ENCODE measurements at regions not wholly inside any gene's neighbourhood (a gene's known extent, or its start where the extent isn't known, plus 50 kb on each side); places are given as distances from the start of the nearest gene placed in this dataset.

DNA sequence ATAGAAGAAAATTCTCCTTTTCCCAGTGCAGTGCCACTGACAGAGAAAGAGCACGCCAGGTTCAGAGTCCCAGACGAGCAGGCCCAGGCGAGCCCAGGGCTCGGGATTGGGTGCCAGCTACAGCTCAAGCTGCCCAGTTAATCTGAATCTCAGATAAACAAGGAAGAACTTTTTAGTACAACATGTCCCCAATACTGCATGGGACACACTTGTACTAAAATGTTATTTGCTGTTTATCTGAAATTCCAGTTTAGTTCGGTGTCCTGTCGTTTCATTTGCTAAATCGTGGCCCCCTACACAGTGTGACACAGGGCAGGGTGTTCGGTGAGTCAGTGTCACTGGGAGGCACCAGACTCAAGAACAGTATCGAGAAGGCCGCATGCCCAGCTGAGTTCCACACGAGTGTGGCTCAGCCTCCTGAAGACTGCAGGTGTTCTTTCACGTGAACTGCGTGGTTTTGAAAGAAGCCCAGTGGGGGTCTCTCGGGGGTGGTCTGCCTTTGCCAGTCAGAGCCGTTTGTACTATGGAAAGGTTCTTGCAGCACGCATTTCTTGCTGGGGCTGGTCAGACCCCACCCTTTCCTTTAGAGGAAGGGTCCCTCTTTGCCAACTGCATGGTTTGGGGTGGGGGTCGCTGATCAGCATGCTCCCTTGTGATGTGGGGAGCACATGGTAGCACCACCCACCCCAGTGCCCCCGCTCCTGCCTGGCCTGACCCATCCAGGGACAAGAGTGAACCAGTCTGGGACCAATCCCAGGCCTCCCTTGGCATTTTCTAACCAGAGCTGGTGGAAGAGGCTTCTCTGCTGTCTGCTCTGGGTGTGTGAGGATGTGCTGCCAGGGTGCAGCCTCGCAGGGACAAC is 115.6 kb upstream of the B3GAT1 start:
- ATAC-seq, result no peak

DNA sequence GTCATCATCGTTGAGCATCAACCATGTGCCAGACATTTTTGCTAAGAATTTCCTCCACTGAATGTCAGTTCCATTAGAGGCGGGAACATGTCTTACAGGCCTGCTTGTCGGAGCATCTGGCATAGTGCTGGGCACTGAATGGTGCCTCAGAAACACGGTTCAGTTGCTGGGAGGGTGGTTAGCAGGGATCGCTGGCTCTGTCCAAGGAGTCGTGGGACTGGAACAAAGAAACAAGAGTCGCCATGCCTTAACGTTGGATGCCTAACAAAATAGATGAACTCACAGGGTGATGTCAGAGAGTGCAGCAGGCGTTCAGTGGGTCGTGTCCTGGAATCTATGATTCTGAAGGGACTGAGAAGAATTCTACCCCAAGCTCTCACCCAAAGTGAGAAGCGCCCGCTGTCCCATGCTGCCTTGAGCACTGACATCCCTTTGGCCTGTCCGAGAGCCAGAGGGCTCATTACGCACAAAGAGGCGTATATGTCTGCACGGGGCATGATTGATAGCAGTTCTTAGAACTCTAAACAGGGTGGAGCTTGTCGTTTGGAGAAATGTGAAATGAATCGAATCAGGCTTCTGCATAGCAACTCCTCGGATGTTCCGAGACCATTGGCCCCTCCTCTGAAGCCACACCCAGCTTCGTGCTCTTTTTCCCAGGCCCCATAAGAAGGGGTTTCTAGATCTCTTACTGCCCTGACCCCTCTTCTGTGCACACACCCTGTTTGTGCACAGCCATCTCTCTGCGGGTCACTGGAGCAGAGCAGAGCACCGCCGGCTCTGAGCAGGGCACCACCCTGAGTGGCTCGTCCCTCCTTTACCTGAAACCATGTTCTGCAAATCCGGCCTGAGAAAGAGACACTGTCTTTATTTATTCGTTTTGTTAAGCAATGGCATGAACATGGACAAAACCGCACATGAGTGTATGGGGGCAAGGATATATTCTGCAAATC is 113.1 kb upstream of the B3GAT1 start:
- no peak for ATAC-seq

DNA sequence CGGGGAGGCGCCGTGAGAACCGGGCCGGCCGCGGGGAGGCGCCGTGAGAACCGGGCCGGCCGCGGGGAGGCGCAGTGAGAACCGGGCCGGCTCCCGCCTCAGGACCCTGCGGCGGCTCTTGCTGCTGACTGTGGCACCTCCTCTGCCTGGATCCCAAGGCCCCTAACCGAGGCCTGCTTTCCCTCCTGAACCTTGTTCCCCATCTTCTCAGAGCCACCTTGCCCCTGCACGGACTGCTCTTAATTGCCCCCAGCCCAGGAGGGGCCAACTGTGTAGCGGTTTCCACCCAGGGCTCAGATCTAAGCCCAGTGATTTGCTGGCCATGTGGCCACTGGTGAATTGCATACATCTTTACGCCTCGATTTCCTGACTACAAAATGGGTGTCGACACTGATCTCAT is 112.2 kb upstream of the B3GAT1 start:
- no peak for ATAC-seq

DNA sequence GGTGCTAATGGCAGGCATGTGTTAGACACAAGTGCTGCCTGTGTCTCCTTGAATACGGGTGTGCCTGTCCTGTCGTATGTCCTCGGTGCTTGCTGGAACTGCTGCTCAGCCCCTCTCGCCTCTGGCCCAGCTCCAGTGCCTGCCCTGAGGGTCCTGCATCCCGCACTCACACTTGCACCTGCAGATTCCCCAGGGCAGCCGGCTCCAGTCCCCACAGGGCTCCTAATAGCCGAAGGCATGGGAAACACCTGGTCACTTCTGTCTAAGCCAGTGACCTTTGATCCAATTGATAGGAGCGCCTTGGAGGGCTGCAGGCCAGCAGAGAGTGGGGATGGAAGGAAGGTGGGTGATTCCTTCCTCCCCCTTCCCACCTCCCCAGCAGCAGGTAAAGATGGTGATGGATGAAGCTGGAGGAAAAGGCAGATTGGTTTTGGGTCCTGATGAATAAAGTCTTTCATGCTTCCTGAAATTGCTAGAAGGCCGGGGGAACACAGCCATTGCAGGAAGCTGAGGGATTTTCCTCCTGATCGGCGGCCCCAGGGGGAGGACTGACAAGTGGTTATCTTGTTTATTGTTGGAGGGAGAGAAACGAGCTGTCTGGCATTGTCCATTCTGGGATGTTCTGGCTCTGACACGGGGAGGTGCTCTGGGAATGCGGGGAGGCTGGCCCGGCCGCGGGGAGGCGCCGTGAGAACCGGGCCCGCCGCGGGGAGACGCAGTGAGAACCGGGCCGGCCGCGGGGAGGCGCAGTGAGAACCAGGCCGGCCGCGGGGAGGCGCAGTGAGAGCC is 110.9 kb upstream of the B3GAT1 start:
- no peak for ATAC-seq

DNA sequence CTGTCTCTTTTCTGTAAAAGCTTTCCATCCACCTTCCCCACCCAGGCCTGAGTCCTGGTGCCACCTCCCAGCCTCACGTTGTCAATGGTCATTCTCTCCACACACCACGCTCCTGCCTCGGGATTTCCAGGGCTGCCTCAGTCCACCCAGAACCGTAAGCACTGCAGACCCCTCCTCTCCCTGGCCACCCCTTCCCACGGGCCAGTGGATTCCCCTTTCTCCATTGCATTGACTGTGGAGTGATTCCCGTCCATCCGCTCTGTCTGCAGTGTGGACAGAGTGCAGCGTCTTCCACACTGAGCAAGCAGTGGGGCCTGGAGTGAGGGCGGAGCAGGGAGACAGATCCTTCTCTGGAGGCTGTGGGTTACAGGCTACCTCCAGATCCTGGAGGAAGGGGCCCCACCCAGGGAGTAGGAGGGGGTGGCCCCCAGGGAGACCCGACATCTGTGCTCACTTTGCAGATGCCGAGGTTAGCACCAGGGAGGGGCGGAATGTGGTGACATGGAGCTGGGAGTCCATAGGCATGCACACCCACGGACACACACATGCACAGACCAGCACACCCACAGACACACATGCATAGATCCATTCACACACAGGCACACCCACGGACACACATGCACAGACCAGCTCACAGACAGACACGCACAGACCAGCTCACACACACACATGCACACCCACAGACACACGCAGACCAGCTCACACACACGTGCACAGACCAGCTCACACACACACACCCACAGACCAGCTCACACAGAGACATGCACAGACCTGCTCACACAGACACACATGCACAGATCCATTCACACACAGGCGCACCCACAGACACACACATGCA is 109.6 kb upstream of the B3GAT1 start:
- no peak for ATAC-seq

DNA sequence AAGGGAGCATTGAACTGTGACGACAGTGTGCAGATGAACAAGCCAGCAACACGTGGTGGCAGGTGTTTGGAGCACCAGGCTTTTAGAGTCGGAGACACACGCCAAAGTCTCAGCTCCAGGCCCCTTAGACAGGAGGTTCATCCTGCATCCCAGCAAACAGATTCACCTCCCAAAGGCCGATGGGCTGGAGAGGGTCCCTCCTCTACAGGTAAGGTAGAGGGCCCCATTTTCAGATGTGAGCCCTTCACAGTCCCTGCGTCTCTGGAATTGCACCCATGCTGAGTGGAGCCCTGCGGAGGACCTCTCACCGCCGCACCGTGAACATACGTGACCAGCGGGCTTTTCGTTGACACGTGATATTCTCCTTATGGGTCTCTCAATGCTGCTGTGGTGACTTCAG is 109.0 kb upstream of the B3GAT1 start:
- no peak for ATAC-seq

DNA sequence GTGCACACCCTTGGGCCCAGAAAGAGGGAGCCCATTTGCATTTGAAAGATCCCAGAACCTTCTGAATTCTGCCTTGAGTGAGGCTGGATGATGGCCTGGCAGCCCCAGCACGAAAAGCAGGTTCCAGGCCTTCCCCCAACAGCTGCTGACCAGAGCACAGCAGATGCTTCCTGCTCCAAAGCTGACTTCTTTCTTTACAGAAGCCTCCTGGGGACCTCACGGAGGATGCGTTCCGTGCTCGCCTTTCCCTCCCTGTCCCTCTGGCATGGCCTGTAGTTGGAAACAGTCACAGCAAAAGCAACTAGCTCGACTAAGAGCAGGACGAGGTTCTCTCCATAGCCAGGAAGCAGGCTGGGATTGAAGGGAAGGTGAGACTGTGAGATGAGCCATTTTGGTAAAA is 107.7 kb upstream of the B3GAT1 start:
- no peak for ATAC-seq

DNA sequence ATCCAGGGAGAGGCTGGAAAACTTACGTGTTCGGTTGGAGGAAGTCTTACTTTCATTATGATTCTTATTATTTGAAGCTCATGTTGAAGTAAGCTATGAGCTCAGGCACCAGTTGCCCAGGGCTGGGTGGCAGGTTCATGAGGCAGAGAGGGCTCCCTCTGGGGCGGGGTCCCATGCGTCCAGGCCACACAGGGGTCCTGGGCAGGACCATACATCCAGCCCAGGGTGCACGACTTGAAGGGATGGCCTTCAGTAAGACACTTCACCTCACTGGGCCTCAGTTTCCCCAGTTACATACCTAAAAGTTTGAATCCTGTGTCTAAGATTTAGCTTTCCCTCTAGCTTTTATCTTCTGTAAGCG is 107.3 kb upstream of the B3GAT1 start:
- no peak for ATAC-seq

DNA sequence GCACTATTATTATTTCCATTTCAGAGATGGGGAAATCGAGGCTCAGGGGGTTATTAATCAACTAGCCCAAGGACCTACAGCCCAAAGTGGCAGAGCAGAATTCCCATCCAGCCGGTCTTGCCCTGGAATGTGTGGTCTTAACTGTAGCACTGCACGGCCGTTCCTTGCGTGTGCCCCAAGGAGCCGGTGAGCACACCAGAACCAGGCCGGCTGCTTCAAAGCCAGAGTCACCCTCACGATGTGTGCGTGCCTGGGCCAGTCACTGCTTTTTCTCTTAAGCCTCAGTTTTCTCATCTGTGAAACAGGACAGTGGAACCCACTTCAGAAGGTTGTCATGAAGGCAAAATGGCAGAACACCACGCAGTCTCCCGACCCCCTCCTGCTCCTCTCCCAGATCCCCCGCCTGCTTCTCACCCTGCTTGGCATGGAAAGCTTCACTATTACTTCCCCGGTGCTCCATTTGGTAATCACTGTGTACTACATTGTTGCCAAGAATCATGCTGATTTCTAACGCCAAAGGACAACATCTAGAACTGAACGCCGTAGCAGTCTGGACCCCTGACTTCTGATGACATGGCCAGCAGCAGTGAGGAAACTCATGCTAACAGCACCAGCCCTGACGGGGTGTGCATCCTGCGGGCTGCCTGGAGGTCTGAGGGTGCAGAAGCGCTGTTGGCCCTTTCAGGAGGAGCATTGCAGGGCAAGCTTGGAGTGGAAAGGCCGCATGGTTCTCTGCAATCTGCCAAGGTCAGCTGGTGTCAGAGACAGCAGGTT is 106.8 kb upstream of the B3GAT1 start:
- ATAC-seq, result no peak

DNA sequence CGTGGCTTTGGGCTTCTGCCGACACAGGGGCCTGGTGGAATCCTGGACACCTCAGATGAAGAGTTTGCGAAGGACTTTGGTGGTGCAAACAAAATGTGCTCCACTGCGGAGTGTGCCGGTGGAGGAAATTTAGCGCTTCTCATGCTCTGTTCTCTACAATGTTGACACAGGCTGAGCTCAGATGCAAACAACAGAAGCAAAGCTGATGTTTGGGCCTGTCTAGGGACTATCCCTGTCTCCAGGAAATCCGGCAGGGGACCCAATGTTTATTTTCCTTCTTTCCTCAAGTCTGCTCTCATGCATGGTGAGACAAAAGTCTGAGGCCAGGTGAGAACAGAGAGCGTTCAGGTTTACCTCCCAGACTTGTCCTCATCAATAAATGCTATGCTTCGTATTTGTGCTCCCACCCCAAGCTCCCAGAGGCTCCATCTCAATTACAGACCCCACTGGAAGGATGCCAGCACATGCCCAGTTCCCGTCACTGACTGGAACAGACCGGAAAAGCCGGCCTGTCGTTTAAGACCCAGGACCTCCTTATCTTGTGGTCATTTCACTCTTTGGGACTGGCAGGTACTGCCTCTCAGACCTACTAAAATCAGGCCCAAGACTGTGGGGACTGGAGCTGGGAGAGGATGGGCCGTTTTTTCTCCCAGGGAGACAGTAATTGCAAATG is 105.7 kb upstream of the B3GAT1 start:
- no peak for ATAC-seq

DNA sequence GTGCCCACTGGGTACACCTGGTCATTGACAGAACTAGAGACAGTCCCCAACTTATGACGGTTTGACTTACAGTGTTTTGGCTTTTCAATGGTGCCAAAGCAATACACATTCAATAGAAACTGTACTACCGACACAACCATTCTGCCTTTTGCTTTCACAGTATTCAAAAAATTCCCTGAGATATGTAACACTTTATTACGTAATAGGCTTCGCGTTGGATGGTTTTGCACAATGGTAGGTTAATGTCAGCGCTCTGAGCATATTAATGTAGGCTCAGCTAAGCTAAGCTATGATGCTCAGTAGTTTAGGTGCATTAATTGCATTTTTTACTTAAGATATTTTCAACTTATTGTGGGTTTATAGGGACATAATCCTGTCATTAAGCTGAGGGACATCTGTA is 105.1 kb upstream of the B3GAT1 start:
- no peak for ATAC-seq

DNA sequence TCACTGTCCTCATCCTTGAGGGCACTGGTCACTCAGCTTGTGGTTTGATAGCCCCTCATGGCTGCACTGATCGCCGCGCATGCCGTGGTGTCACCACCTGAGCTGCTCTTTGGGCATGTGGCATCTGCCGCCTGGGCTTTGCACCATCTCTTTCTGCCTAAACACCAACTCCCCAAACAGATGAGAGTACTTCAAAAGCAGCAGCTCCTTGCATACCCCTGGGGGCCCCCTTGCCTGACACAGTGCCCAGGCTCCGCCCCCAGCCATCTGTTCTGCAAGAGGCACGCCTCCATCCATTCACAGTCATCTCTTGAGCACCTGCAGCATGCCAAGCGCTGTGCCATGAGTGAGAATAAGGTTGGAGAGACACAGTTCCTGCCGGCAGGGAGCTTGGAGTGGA is 104.5 kb upstream of the B3GAT1 start:
- no peak for ATAC-seq

DNA sequence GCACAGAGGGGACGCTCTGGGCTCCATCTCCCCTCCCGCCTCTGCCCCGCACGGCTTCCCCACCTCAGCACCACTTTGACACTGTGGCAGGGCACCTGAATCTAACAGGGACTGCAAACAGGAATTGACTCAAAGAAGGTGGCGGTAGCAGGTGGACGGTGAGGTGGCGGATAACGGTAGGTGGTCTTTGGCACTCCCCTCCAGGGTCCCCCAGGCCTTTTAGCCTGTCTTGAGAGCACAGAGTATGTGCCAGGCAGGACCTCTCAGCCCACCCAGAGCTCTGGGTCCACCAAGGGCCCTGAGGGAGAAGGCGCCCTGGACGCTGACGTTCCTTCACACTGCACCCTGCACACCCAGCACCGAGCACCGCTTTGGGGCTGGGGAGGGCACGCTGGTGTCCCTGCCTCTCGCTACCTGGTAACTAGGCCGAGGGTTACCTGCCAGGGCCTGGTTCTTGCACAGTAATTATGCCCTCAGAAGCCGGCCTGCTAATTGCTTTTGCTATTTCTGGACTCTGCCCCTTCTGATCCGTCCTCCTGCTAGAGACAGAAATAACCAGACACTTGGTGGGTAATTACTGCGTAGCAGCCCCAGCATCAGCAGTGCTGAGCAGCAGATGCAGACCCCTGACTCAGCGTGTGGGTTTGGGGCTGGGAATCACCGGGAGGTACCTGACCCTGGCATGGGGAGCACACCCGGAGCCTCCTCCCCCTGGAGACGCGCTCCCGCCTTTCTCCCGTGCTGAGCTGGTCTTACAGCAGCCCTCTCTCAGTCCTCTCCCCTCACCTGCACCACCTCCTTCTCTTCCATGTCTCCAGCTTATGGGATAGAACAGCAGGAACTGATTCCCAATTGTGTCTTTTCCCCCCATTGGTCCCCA is 103.3 kb upstream of the B3GAT1 start:
- ATAC-seq, result no peak

DNA sequence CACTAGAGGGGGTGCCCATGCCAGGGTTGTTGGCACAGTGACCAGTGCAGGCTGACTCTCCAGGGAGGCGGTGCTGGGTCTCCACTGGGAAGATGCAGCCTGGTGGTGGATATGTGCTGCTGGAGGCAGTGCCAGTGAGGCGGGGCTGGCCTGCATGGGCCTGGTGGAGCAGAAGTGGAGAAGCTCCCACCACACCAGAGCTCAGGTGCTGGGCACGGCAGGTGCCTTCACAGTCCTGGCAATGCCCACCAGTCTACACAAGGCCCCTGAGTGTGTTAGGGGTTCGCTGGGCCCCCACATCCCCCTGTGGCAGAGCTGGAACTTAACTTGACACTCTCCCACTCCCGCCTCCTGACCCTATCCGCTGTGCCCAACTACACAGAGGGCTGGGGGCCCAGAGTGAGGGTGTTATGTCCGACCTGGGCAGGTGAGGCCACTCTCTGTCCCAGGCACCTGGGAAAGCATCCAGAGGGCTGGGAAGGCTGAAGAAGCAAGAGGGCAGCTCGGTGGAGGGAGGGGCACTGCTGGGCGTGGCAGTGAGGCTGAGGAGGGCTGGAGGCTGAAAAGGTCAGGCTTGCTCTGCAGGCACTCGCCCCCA is 102.4 kb upstream of the B3GAT1 start:
- ATAC-seq, result no peak

DNA sequence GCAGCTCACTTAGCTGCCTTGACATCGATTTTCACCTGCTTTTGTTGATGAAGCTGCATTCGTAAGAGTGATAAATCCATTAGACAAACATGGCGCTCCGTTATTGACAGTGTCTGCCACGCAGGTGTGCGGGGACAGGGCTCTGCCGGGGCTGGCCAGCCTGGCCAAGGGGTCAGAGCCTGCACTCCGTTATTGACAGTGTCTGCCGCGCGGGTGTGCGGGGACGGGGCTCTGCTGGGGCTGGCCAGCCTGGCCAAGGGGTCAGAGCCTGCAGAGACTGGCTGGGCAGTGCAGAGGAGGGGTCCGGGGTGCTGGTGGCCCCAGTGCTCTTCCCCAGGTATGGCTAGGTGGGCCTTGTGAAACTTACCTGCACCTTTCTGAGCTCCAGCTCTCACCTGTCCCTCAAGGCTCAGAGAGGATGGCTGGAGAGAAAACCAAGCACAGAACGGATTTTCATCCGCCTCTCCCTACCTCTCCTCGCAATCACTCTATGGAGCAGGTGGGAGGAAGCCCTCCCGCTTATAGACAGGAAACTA is 101.6 kb upstream of the B3GAT1 start:
- no peak for ATAC-seq

DNA sequence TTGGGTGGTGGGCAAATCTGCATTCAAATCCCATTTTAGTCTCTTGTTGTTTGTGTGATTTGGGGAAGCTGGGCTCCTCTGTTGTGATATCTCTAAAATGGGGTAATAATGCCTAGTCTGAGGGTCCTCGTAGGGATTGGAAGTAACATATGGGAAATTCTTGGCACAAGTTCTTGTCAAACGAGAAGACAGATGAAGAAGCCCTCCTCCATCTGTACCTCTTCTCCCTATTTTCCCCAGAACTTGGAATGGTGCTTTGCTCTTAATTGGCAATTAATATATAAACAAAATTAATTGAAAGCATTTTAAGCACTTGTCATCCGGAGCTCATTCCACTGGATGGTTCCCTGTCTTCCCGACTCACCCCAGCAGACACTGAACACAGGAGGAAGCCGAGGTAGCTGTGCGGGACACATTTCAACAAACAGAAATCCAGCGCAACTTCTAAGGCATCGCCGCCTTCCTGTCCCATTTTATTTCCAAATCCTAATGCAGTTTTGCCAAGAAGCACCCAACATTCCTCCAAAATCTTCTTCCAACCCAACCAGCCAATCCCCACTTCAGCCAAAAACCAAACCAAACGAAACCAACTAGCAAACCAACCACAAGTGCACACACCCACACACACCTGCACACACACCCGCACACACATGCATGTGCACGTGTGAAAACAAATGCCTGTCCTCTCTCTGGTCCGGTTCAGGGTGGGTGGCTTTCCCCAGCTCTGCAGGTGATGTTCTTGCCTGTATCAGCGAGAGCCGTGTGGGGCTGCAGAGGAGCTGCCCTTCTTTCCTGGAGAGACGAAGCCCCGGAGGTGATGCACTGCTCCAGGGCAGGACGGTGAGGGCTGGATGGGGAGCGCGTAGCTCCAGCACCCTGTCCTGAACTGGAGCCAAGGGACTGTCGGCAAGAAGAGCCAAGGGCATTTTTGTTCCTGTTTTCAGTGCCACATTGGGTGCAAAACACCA is 100.8 kb upstream of the B3GAT1 start:
- no peak for ATAC-seq

DNA sequence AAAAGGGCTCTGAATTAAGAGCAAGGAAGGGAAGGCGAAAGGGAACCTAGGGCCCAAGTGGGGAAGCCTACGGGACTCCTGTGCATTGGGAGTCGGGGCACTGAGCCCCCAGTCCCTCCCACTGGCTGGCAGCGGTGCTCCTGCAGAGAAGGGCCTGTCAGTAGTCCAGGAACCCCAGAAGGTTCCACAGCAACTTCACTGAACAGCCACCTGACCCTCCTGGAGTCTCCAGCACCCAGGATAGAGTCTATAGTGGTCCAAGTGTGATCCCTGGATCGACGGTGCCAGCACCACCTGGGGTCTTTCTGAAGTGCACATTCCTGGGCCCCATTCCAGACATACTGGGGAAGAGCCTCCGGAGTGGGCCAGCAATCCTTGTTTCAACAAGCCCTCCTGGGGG is 100.0 kb upstream of the B3GAT1 start:
- ATAC-seq, result no peak

DNA sequence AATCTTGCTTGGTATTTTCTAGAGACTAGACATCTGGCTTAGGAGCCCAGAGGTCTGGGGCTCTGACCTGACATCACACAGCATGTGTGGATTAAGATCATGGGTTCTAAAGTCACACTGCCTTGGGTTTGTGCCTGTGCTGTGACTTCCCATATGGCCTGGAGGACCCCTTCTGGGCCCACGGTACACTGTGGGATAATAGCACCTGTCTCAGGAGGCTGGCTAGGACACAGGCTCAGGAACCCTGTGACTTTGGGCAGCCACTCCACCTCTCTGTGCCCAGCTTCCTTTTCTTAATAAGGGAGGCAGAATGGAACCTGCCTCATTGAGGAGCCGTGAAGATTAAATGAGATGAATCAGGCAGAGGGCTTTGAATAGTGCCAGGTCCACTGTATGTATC is 99.2 kb upstream of the B3GAT1 start:
- ATAC-seq, result no peak
